ENCODE measurements at regions not wholly inside any gene's neighbourhood (a gene's known extent, or its start where the extent isn't known, plus 50 kb on each side); places are given as distances from the start of the nearest gene placed in this dataset.

- no peaks in the 10 kb centered on the region for H3K4me1 ChIP-seq (ENCODE audit: control insufficient read depth, insufficient read depth, low read length)
- no peak overlapping the region for H3K9ac ChIP-seq (ENCODE audit: low read depth, low read length)
- H3K9me3 ChIP-seq (ENCODE audit: control insufficient read depth, insufficient read depth, low read length): no peaks in the 10 kb centered on the region
- H3K27me3 ChIP-seq (ENCODE audit: control insufficient read depth, insufficient read depth, low read length): no peaks in the 10 kb centered on the region
- no peak overlapping the region for H3K4me3 ChIP-seq (ENCODE audit: low read depth, low read length)
- no peaks in the 10 kb centered on the region for H3K36me3 ChIP-seq (ENCODE audit: control insufficient read depth, insufficient read depth, low read length)
Measured at GRCh38 chr18:67586101-67586500, 69.6 kb upstream of the DSEL start.

GRCh38 chr18:67583621-67584020, 67.1 kb upstream of the DSEL start:
- H3K27me3 ChIP-seq (ENCODE audit: control insufficient read depth, insufficient read depth, low read length): no peaks in the 10 kb centered on the region
- H3K9me3 ChIP-seq (ENCODE audit: control insufficient read depth, insufficient read depth, low read length): no peaks in the 10 kb centered on the region
- no peak overlapping the region for H3K9ac ChIP-seq (ENCODE audit: low read depth, low read length)
- no peaks in the 10 kb centered on the region for H3K36me3 ChIP-seq (ENCODE audit: control insufficient read depth, insufficient read depth, low read length)
- H3K4me1 ChIP-seq (ENCODE audit: control insufficient read depth, insufficient read depth, low read length): no peaks in the 10 kb centered on the region
- no peak overlapping the region for H3K4me3 ChIP-seq (ENCODE audit: low read depth, low read length)

- no peak overlapping the region for H3K9ac ChIP-seq (ENCODE audit: low read depth, low read length)
- no peaks in the 10 kb centered on the region for H3K27me3 ChIP-seq (ENCODE audit: control insufficient read depth, insufficient read depth, low read length)
- H3K4me3 ChIP-seq (ENCODE audit: low read depth, low read length): no peak overlapping the region
- H3K36me3 ChIP-seq (ENCODE audit: control insufficient read depth, insufficient read depth, low read length): no peaks in the 10 kb centered on the region
- no peaks in the 10 kb centered on the region for H3K9me3 ChIP-seq (ENCODE audit: control insufficient read depth, insufficient read depth, low read length)
- no peaks in the 10 kb centered on the region for H3K4me1 ChIP-seq (ENCODE audit: control insufficient read depth, insufficient read depth, low read length)
Measured at GRCh38 chr18:67582488-67582887, 66.0 kb upstream of the DSEL start.

- Histone ChIP-seq H3K36me3 (ENCODE audit: control insufficient read depth, insufficient read depth, low read length) (no peaks in the 10 kb centered on the region), H3K9me3 (ENCODE audit: control insufficient read depth, insufficient read depth, low read length) (no peaks in the 10 kb centered on the region), H3K27me3 (ENCODE audit: control insufficient read depth, insufficient read depth, low read length) (no peaks in the 10 kb centered on the region), H3K4me3 (ENCODE audit: low read depth, low read length) (no peak overlapping the region), H3K9ac (ENCODE audit: low read depth, low read length) (no peak overlapping the region), H3K4me1 (ENCODE audit: control insufficient read depth, insufficient read depth, low read length) (no peaks in the 10 kb centered on the region)
Measured at GRCh38 chr18:67581178-67581577, 64.7 kb upstream of the DSEL start.

GRCh38 chr18:67577386-67577785, 60.9 kb upstream of the DSEL start:
- no peak overlapping the region for H3K4me3 ChIP-seq (ENCODE audit: low read depth, low read length)
- H3K4me1 ChIP-seq (ENCODE audit: control insufficient read depth, insufficient read depth, low read length): no peaks in the 10 kb centered on the region
- no peaks in the 10 kb centered on the region for H3K27me3 ChIP-seq (ENCODE audit: control insufficient read depth, insufficient read depth, low read length)
- no peaks in the 10 kb centered on the region for H3K36me3 ChIP-seq (ENCODE audit: control insufficient read depth, insufficient read depth, low read length)
- H3K9ac ChIP-seq (ENCODE audit: low read depth, low read length): no peak overlapping the region
- no peaks in the 10 kb centered on the region for H3K9me3 ChIP-seq (ENCODE audit: control insufficient read depth, insufficient read depth, low read length)

GRCh38 chr18:67574749-67575148, 58.2 kb upstream of the DSEL start:
- Histone ChIP-seq H3K9me3 (ENCODE audit: control insufficient read depth, insufficient read depth, low read length) (no peaks in the 10 kb centered on the region), H3K9ac (ENCODE audit: low read depth, low read length) (no peak overlapping the region), H3K36me3 (ENCODE audit: control insufficient read depth, insufficient read depth, low read length) (no peaks in the 10 kb centered on the region), H3K4me3 (ENCODE audit: low read depth, low read length) (no peak overlapping the region), H3K27me3 (ENCODE audit: control insufficient read depth, insufficient read depth, low read length) (no peaks in the 10 kb centered on the region), H3K4me1 (ENCODE audit: control insufficient read depth, insufficient read depth, low read length) (no peaks in the 10 kb centered on the region)

GRCh38 chr18:67568166-67568565, 51.6 kb upstream of the DSEL start:
- H3K9me3 ChIP-seq (ENCODE audit: control insufficient read depth, insufficient read depth, low read length): no peaks in the 10 kb centered on the region
- H3K9ac ChIP-seq (ENCODE audit: low read depth, low read length): no peak overlapping the region
- H3K4me1 ChIP-seq (ENCODE audit: control insufficient read depth, insufficient read depth, low read length): no peaks in the 10 kb centered on the region
- no peaks in the 10 kb centered on the region for H3K27me3 ChIP-seq (ENCODE audit: control insufficient read depth, insufficient read depth, low read length)
- no peak overlapping the region for H3K4me3 ChIP-seq (ENCODE audit: low read depth, low read length)
- H3K36me3 ChIP-seq (ENCODE audit: control insufficient read depth, insufficient read depth, low read length): no peaks in the 10 kb centered on the region
